ENCODE measurements at regions not wholly inside any gene's neighbourhood (a gene's known extent, or its start where the extent isn't known, plus 50 kb on each side); places are given as distances from the start of the nearest gene placed in this dataset.

- no peaks in the 10 kb centered on the region for H3K27me3 ChIP-seq (ENCODE audit: insufficient read depth, poor library complexity, severe bottlenecking)
- no peaks in the 10 kb centered on the region for H3K36me3 ChIP-seq (ENCODE audit: low read depth)
- H3K27ac ChIP-seq (ENCODE audit: poor library complexity, severe bottlenecking): no peak overlapping the region
- TF ChIP-seq, protein P1, sequence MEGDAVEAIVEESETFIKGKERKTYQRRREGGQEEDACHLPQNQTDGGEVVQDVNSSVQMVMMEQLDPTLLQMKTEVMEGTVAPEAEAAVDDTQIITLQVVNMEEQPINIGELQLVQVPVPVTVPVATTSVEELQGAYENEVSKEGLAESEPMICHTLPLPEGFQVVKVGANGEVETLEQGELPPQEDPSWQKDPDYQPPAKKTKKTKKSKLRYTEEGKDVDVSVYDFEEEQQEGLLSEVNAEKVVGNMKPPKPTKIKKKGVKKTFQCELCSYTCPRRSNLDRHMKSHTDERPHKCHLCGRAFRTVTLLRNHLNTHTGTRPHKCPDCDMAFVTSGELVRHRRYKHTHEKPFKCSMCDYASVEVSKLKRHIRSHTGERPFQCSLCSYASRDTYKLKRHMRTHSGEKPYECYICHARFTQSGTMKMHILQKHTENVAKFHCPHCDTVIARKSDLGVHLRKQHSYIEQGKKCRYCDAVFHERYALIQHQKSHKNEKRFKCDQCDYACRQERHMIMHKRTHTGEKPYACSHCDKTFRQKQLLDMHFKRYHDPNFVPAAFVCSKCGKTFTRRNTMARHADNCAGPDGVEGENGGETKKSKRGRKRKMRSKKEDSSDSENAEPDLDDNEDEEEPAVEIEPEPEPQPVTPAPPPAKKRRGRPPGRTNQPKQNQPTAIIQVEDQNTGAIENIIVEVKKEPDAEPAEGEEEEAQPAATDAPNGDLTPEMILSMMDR (IDR thresholded peaks at IDR 0.05; ENCODE audit: poor library complexity, severe bottlenecking): no peak
- DNase-seq (ENCODE audit: low spot score): no peak
- H3K9me3 ChIP-seq (ENCODE audit: severe bottlenecking): no peaks in the 10 kb centered on the region
- ATAC-seq (ENCODE audit: low read depth): no peak
- peaks cover 5% of the 10 kb centered on the region for H3K4me1 ChIP-seq (ENCODE audit: insufficient read depth, poor library complexity, severe bottlenecking)
- no peak overlapping the region for H3K4me3 ChIP-seq (ENCODE audit: severe bottlenecking)
These were observed 326.9 kb downstream of the DUSP10 start for GRCh38 chr1:221414772-221415539.

DNA sequence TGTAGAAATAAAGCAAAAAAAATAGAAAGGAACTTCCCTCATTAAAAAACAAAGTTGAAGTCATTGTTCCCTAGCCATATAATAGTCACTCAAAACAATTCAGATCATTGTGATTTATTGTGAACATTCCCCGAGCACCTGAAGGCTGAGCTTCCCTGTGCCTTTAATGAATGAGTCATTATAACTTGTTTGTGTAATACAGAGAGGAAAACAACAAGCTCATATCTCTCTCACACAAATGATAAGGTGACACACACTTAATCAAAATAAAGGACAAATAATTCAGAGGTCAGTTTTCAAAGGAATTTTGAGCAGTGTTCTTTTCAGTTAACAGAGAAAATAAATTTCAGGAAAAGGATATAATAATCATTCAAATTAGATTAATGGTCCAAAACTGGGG lies 326.2 kb downstream of the DUSP10 start:
- no peak overlapping the region for H3K4me3 ChIP-seq (ENCODE audit: severe bottlenecking)
- no peaks in the 10 kb centered on the region for H3K36me3 ChIP-seq (ENCODE audit: low read depth)
- no peaks in the 10 kb centered on the region for H3K9me3 ChIP-seq (ENCODE audit: severe bottlenecking)
- ATAC-seq (ENCODE audit: low read depth) (no peak), DNase-seq (ENCODE audit: low spot score) (no peak)
- peaks cover 7% of the 10 kb centered on the region for H3K4me1 ChIP-seq (ENCODE audit: insufficient read depth, poor library complexity, severe bottlenecking)
- no peaks in the 10 kb centered on the region for H3K27me3 ChIP-seq (ENCODE audit: insufficient read depth, poor library complexity, severe bottlenecking)
- TF ChIP-seq, protein P1 (IDR thresholded peaks at IDR 0.05; ENCODE audit: poor library complexity, severe bottlenecking): no peak
- H3K27ac ChIP-seq (ENCODE audit: poor library complexity, severe bottlenecking): no peak overlapping the region

GRCh38 chr1:221416142-221416541 lies 325.7 kb downstream of the DUSP10 start:
- DNase-seq (ENCODE audit: low spot score) (no peak), ATAC-seq (ENCODE audit: low read depth) (no peak)
- no peaks in the 10 kb centered on the region for H3K27me3 ChIP-seq (ENCODE audit: insufficient read depth, poor library complexity, severe bottlenecking)
- H3K27ac ChIP-seq (ENCODE audit: poor library complexity, severe bottlenecking): no peak overlapping the region
- H3K4me1 ChIP-seq (ENCODE audit: insufficient read depth, poor library complexity, severe bottlenecking): peaks cover 7% of the 10 kb centered on the region
- no peaks in the 10 kb centered on the region for H3K9me3 ChIP-seq (ENCODE audit: severe bottlenecking)
- no peak overlapping the region for H3K4me3 ChIP-seq (ENCODE audit: severe bottlenecking)
- no peaks in the 10 kb centered on the region for H3K36me3 ChIP-seq (ENCODE audit: low read depth)
- TF ChIP-seq, protein P1 (IDR thresholded peaks at IDR 0.05; ENCODE audit: poor library complexity, severe bottlenecking): no peak

DNA sequence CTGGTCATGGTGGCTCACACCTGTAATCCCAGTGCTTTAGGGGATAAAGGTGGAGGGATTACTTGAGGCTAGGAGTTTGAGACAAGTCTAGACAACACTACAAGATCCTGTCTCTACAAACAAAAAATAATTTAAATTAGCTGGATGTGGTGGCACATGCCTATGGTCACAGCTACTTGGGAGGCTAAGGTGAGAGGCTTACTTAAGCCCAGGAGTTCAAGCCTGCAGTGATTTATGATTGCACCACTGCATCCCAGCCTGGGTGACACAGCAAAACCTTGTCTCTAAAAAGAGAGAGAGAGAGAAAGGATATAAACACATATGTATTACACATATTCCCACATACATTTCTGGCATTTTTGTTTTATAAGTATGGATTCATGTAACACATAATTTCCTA lies 325.2 kb downstream of the DUSP10 start:
- no peak for DNase-seq (ENCODE audit: low spot score)
- ATAC-seq (ENCODE audit: low read depth): no peak
- Histone ChIP-seq H3K4me3 (ENCODE audit: severe bottlenecking) (no peak overlapping the region), H3K27ac (ENCODE audit: poor library complexity, severe bottlenecking) (no peak overlapping the region), H3K36me3 (ENCODE audit: low read depth) (no peaks in the 10 kb centered on the region), H3K4me1 (ENCODE audit: insufficient read depth, poor library complexity, severe bottlenecking) (peaks cover 7% of the 10 kb centered on the region), H3K27me3 (ENCODE audit: insufficient read depth, poor library complexity, severe bottlenecking) (no peaks in the 10 kb centered on the region), H3K9me3 (ENCODE audit: severe bottlenecking) (no peaks in the 10 kb centered on the region)
- TF ChIP-seq, protein P1 (IDR thresholded peaks at IDR 0.05; ENCODE audit: poor library complexity, severe bottlenecking): no peak

- Histone ChIP-seq H3K36me3 (ENCODE audit: low read depth) (no peaks in the 10 kb centered on the region), H3K9me3 (ENCODE audit: severe bottlenecking) (no peaks in the 10 kb centered on the region), H3K27me3 (ENCODE audit: insufficient read depth, poor library complexity, severe bottlenecking) (no peaks in the 10 kb centered on the region), H3K27ac (ENCODE audit: poor library complexity, severe bottlenecking) (no peak overlapping the region), H3K4me1 (ENCODE audit: insufficient read depth, poor library complexity, severe bottlenecking) (peaks cover 7% of the 10 kb centered on the region), H3K4me3 (ENCODE audit: severe bottlenecking) (no peak overlapping the region)
- DNase-seq (ENCODE audit: low spot score): no peak
- no peak for ATAC-seq (ENCODE audit: low read depth)
- TF ChIP-seq, protein P1 (IDR thresholded peaks at IDR 0.05; ENCODE audit: poor library complexity, severe bottlenecking): no peak
These were observed 323.5 kb downstream of the DUSP10 start for GRCh38 chr1:221418346-221418745.

All from RWPE2 (cell line).